IMR-90 (cell line): ENCODE measurements at regions not wholly inside any gene's neighbourhood (a gene's known extent, or its start where the extent isn't known, plus 50 kb on each side); places are given as distances from the start of the nearest gene placed in this dataset.

Experiments
- ATAC-seq: fragments of 200-7000 bp; cut with Tn5 transposase; 2 replicates; pipeline ENCODE4 v1.9.1; 2020; ENCODE audit warnings: low read depth, mild to moderate bottlenecking, moderate library complexity
- BruUV-seq: library from RNA; stranded (reverse); fragments of 400-500 nt; replicated peaks from 2 replicates; lab custom pipeline; 2021; lab: Mats Ljungman, UMichigan
- CTCF ChIA-PET: fragments of 300-600 bp; formaldehyde crosslinking; extraction: SDS; loops from one replicate; lab custom pipeline; 2021; ENCODE audit warnings: antibody characterized with exemption; lab: Yijun Ruan, JAX
- POLR2A ChIA-PET: fragments of 300-600 bp; sonication (Branson Sonifier 250); formaldehyde crosslinking; loops from one replicate; lab custom pipeline; 2022; ENCODE audit warnings: antibody characterized with exemption; ENCODE audit not compliant: unreplicated experiment; lab: Charles Lee
- DNase-seq: peaks from one replicate; pipeline ENCODE4 v3.0.0; 2013
- H2AFZ ChIP-seq: replicated peaks from 2 replicates; pipeline ENCODE3; 2013; ENCODE audit warnings: low read length, mild to moderate bottlenecking; ENCODE audit not compliant: poor library complexity
- H2AK5ac ChIP-seq: 2 replicates; pipeline ENCODE4 v1.6.1; 2013; ENCODE audit warnings: low read depth, low read length, inconsistent platforms
- H2AK9ac ChIP-seq: replicated peaks from 2 replicates; pipeline ENCODE3; 2013; ENCODE audit warnings: mild to moderate bottlenecking, low read depth, low read length, moderate library complexity; ENCODE audit not compliant: poor library complexity
- H2BK120ac ChIP-seq: 2 replicates; pipeline ENCODE4 v1.6.1; 2013; ENCODE audit warnings: low read depth, low read length, inconsistent platforms
- H2BK15ac ChIP-seq: 3 replicates; pipeline ENCODE4 v1.6.1; 2013; ENCODE audit warnings: low read depth, low read length, inconsistent platforms
- H2BK20ac ChIP-seq: 2 replicates; pipeline ENCODE4 v1.6.1; 2013; ENCODE audit warnings: low read depth, mild to moderate bottlenecking, inconsistent platforms, low read length, moderate library complexity
- H2BK5ac ChIP-seq: 2 replicates; pipeline ENCODE4 v1.6.1; 2013; ENCODE audit warnings: mild to moderate bottlenecking, low read depth, low read length, inconsistent platforms; ENCODE audit not compliant: poor library complexity, severe bottlenecking
- H3K14ac ChIP-seq: replicated peaks from 2 replicates; pipeline ENCODE4 v1.6.1; 2013; ENCODE audit warnings: low read depth, low read length, inconsistent platforms
- H3K18ac ChIP-seq: 2 replicates; pipeline ENCODE4 v1.6.1; 2013; ENCODE audit warnings: low read depth, low read length, control low read depth
- H3K23ac ChIP-seq: 2 replicates; pipeline ENCODE4 v1.6.1; 2013; ENCODE audit warnings: low read depth, low read length, inconsistent platforms
- H3K27ac ChIP-seq: 2 replicates; pipeline ENCODE4 v1.5.1; 2013; ENCODE audit warnings: mild to moderate bottlenecking, control low read depth, low read length; ENCODE audit not compliant: insufficient read depth
- H3K27me3 ChIP-seq: 2 replicates; pipeline ENCODE4 v1.6.1; 2013; ENCODE audit warnings: low read length; ENCODE audit not compliant: control insufficient read depth, insufficient read depth
- H3K36me3 ChIP-seq: 2 replicates; pipeline ENCODE4 v1.6.1; 2013; ENCODE audit warnings: low read length, mixed read lengths; ENCODE audit not compliant: control insufficient read depth, insufficient read depth
- H3K4ac ChIP-seq: 2 replicates; pipeline ENCODE4 v1.6.1; 2013; ENCODE audit warnings: low read depth, low read length, inconsistent platforms
- H3K4me1 ChIP-seq: 2 replicates; pipeline ENCODE4 v1.6.1; 2013; ENCODE audit warnings: low read length, mixed read lengths; ENCODE audit not compliant: control insufficient read depth, insufficient read depth
- H3K4me2 ChIP-seq: 2 replicates; pipeline ENCODE4 v1.6.1; 2013; ENCODE audit warnings: low read depth, mild to moderate bottlenecking, control low read depth, low read length, moderate library complexity
- H3K4me3 ChIP-seq: 2 replicates; pipeline ENCODE4 v1.5.1; 2013; ENCODE audit warnings: low read depth, mild to moderate bottlenecking, control low read depth, low read length, moderate library complexity; ENCODE audit not compliant: insufficient read depth
- H3K56ac ChIP-seq: 2 replicates; pipeline ENCODE4 v1.6.1; 2013; ENCODE audit warnings: low read length, inconsistent platforms; ENCODE audit not compliant: insufficient read depth; ENCODE audit errors: extremely low read depth
- H3K79me1 ChIP-seq, 2 experiments: 2 replicates each; pipeline ENCODE4 v1.6.1; 2013; ENCODE audit warnings: low read length in 2 of 2, inconsistent platforms in 1 of 2, low read depth in 1 of 2
- H3K9ac ChIP-seq: 2 replicates; pipeline ENCODE4 v1.6.1; 2013; ENCODE audit warnings: low read depth, low read length, control low read depth
- H3K9me1 ChIP-seq: 2 replicates; pipeline ENCODE4 v1.6.1; 2013; ENCODE audit warnings: low read length, inconsistent platforms; ENCODE audit not compliant: insufficient read depth
- H3K9me3 ChIP-seq: 2 replicates; pipeline ENCODE4 v1.6.1; 2013; ENCODE audit warnings: low read length; ENCODE audit not compliant: control insufficient read depth, insufficient read depth
- H4K20me1 ChIP-seq: 2 replicates; pipeline ENCODE4 v1.6.1; 2013; ENCODE audit warnings: low read length, inconsistent platforms; ENCODE audit not compliant: insufficient read depth
- H4K5ac ChIP-seq: 2 replicates; pipeline ENCODE4 v1.6.1; 2013; ENCODE audit warnings: mild to moderate bottlenecking, low read depth, low read length, control low read depth
- H4K8ac ChIP-seq, 2 experiments: 2 replicates each; pipeline ENCODE4 v1.6.1; 2013; ENCODE audit warnings: low read depth in 2 of 2, low read length in 2 of 2, control low read depth in 1 of 2, inconsistent platforms in 1 of 2
- H4K91ac ChIP-seq: 2 replicates; pipeline ENCODE4 v1.6.1; 2013; ENCODE audit warnings: low read depth, low read length, inconsistent platforms; ENCODE audit not compliant: insufficient read depth
- BHLHE40 ChIP-seq: fragments of 150-350 bp; IDR thresholded peaks from 2 replicates; pipeline ENCODE4 v1.6.1; 2016; ENCODE audit warnings: mild to moderate bottlenecking, low read depth, low read length
- CEBPB ChIP-seq: IDR thresholded peaks from 2 replicates; pipeline ENCODE4 v1.6.1; 2012; ENCODE audit warnings: low read depth, low read length, improper control_type of control experiment
- CHD1 ChIP-seq: IDR thresholded peaks from 2 replicates; pipeline ENCODE4 v1.6.1; 2012; ENCODE audit warnings: low read depth, low read length, improper control_type of control experiment
- FOS ChIP-seq: fragments of 150-350 bp; IDR thresholded peaks from 2 replicates; pipeline ENCODE4 v1.6.1; 2016; ENCODE audit warnings: low read depth, low read length
- MAFK ChIP-seq: IDR thresholded peaks from 2 replicates; pipeline ENCODE4 v1.6.1; 2012; ENCODE audit warnings: low read depth, low read length, improper control_type of control experiment
- MAZ ChIP-seq: IDR thresholded peaks from 2 replicates; pipeline ENCODE4 v1.6.1; 2012; ENCODE audit warnings: low read depth, mild to moderate bottlenecking, low read length, improper control_type of control experiment, moderate library complexity, borderline replicate concordance
- MXI1 ChIP-seq: IDR thresholded peaks from 2 replicates; pipeline ENCODE4 v1.6.1; 2012; ENCODE audit warnings: low read depth, mild to moderate bottlenecking, low read length, moderate library complexity, borderline replicate concordance
- NFE2L2 ChIP-seq: fragments of 150-350 bp; IDR thresholded peaks from 2 replicates; pipeline ENCODE4 v1.6.1; 2016; ENCODE audit warnings: low read depth, mild to moderate bottlenecking, low read length
- POLR2A ChIP-seq: IDR thresholded peaks from 2 replicates; pipeline ENCODE4 v1.6.1; 2012; ENCODE audit warnings: mild to moderate bottlenecking, low read depth, low read length
- RAD21 ChIP-seq: IDR thresholded peaks from 2 replicates; pipeline ENCODE4 v1.6.1; 2012; ENCODE audit warnings: low read length, improper control_type of control experiment
- RCOR1 ChIP-seq: IDR thresholded peaks from 2 replicates; pipeline ENCODE4 v1.6.1; 2012; ENCODE audit warnings: mild to moderate bottlenecking, low read length, improper control_type of control experiment; ENCODE audit not compliant: insufficient replicate concordance
- RFX5 ChIP-seq: IDR thresholded peaks from 2 replicates; pipeline ENCODE4 v1.8.0; 2012; ENCODE audit warnings: low read depth, mild to moderate bottlenecking, low read length, moderate library complexity
- SMC3 ChIP-seq: fragments of 150-350 bp; IDR thresholded peaks from 2 replicates; pipeline ENCODE4 v1.6.1; 2016; ENCODE audit warnings: low read depth, mild to moderate bottlenecking, antibody characterized with exemption, low read length, moderate library complexity
- WGBS, 2 experiments: methylation state at CpG; one replicate each; pipeline versions ENCODE4 v1.1.5 to v1.1.7; 2013; ENCODE audit warnings: missing lambda C conversion rate in 2 of 2; ENCODE audit not compliant: insufficient read length in 1 of 2; ENCODE audit errors: extremely low coverage in 2 of 2; 5-methylcytosine and 5-hydroxymethylcytosine counted together
- dilution Hi-C: fragments of 300-500 bp; cut with HindIII; formaldehyde crosslinking; loops from one replicate; pipeline ENCODE4 v1.14.3; 2018; ENCODE audit warnings: low sequenced_read_pairs; ENCODE audit not compliant: unreplicated experiment
- in situ Hi-C: fragments of 300-500 bp; cut with MboI; formaldehyde crosslinking; loops from 3 replicates; pipeline ENCODE4 v1.14.3; 2019; ENCODE audit warnings: low sequenced_read_pairs, inconsistent platforms, mixed read lengths
- intact Hi-C: fragments of 100-400 bp; cut with micrococcal nuclease; formaldehyde crosslinking; loops from 2 replicates; pipeline ENCODE4 v1.10.0; 2022
- TF ChIP-seq, protein P1 (sequence below): fragments of 150-350 bp; IDR thresholded peaks from 2 replicates; pipeline ENCODE4 v1.6.1; 2017; ENCODE audit warnings: mild to moderate bottlenecking, antibody characterized with exemption, low read length, low read depth
- TF ChIP-seq, protein P2 (sequence below): conservative IDR thresholded peaks from 2 replicates; pipeline ENCODE4 v1.5.1; 2012; ENCODE audit warnings: mild to moderate bottlenecking, low read depth, low read length, improper control_type of control experiment
- TF ChIP-seq, protein P3 (sequence below): fragments of 150-350 bp; IDR thresholded peaks from 2 replicates; pipeline ENCODE4 v1.6.1; 2016; ENCODE audit warnings: low read depth, mild to moderate bottlenecking, low read length, moderate library complexity, borderline replicate concordance

- Histone ChIP-seq H3K36me3 (no peaks in the 10 kb centered on the region), H3K79me1 (no peaks in the 10 kb centered on the region), H4K5ac (no peak overlapping the region), H3K9me1 (no peaks in the 10 kb centered on the region), H2AFZ (no peak overlapping the region), H3K9ac (no peak overlapping the region), H2BK20ac (no peak overlapping the region), H2BK15ac (no peak overlapping the region), H4K91ac (no peak overlapping the region), H2AK5ac (no peak overlapping the region), H3K27ac (no peak overlapping the region), H3K27me3 (no peaks in the 10 kb centered on the region), H3K23ac (no peak overlapping the region), H3K4me2 (no peak overlapping the region), H2BK120ac (no peak overlapping the region), H3K18ac (no peak overlapping the region), H2AK9ac (no peak overlapping the region), H3K4me1 (no peaks in the 10 kb centered on the region), H2BK5ac (no peak overlapping the region), H4K20me1 (no peaks in the 10 kb centered on the region), H3K4me3 (no peak overlapping the region), H4K8ac (no peak overlapping the region), H3K9me3 (peaks cover 7% of the 10 kb centered on the region), H3K4ac (no peak overlapping the region), H3K56ac (no peak overlapping the region), H3K14ac (no peak overlapping the region)
- no CpG with 5 or more reads among the region's 9 CpGs for WGBS, 2 experiments
- intact Hi-C loops (no loop called here), in situ Hi-C loops (no loop called here), dilution Hi-C loops (no loop called here)
- TF ChIP-seq RCOR1: no peak
- TF ChIP-seq, protein P1, sequence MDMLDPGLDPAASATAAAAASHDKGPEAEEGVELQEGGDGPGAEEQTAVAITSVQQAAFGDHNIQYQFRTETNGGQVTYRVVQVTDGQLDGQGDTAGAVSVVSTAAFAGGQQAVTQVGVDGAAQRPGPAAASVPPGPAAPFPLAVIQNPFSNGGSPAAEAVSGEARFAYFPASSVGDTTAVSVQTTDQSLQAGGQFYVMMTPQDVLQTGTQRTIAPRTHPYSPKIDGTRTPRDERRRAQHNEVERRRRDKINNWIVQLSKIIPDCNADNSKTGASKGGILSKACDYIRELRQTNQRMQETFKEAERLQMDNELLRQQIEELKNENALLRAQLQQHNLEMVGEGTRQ: no peak
- no peak for TF ChIP-seq MXI1
- no peak for TF ChIP-seq BHLHE40
- no peak for TF ChIP-seq MAFK
- no peak for TF ChIP-seq NFE2L2
- TF ChIP-seq POLR2A: no peak
- no peak for TF ChIP-seq SMC3
- no peak for TF ChIP-seq FOS
- TF ChIP-seq CHD1: no peak
- TF ChIP-seq RAD21: no peak
- no peak for TF ChIP-seq MAZ
- TF ChIP-seq CEBPB: no peak
- TF ChIP-seq, protein P2, sequence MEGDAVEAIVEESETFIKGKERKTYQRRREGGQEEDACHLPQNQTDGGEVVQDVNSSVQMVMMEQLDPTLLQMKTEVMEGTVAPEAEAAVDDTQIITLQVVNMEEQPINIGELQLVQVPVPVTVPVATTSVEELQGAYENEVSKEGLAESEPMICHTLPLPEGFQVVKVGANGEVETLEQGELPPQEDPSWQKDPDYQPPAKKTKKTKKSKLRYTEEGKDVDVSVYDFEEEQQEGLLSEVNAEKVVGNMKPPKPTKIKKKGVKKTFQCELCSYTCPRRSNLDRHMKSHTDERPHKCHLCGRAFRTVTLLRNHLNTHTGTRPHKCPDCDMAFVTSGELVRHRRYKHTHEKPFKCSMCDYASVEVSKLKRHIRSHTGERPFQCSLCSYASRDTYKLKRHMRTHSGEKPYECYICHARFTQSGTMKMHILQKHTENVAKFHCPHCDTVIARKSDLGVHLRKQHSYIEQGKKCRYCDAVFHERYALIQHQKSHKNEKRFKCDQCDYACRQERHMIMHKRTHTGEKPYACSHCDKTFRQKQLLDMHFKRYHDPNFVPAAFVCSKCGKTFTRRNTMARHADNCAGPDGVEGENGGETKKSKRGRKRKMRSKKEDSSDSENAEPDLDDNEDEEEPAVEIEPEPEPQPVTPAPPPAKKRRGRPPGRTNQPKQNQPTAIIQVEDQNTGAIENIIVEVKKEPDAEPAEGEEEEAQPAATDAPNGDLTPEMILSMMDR: no peak
- TF ChIP-seq, protein P3, sequence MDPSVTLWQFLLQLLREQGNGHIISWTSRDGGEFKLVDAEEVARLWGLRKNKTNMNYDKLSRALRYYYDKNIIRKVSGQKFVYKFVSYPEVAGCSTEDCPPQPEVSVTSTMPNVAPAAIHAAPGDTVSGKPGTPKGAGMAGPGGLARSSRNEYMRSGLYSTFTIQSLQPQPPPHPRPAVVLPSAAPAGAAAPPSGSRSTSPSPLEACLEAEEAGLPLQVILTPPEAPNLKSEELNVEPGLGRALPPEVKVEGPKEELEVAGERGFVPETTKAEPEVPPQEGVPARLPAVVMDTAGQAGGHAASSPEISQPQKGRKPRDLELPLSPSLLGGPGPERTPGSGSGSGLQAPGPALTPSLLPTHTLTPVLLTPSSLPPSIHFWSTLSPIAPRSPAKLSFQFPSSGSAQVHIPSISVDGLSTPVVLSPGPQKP: no peak
- TF ChIP-seq RFX5: no peak
- no peak for ATAC-seq
- POLR2A ChIA-PET: no interaction called here
- DNase-seq: no peak
- CTCF ChIA-PET: no interaction called here
- BruUV-seq: no TSS peak
Observed at GRCh38 chr14:105979446-105979845, 453.1 kb downstream of the TMEM121 start.
